ENCODE measurements at regions not wholly inside any gene's neighbourhood (a gene's known extent, or its start where the extent isn't known, plus 50 kb on each side); places are given as distances from the start of the nearest gene placed in this dataset.

GRCh38 chr20:52422574-52423336 lies 231.2 kb upstream of the ZFP64 start:
- TF ChIP-seq CTCF (IDR thresholded peaks at IDR 0.05; ENCODE audit: low read depth, low read length, missing control alignments), result no peak
- no peak for DNase-seq

GRCh38 chr20:52420805-52421204 lies 229.2 kb upstream of the ZFP64 start:
- Histone ChIP-seq H3K27ac (no peak overlapping the region), H3K4me3 (ENCODE audit: low read depth, low read length) (no peak overlapping the region), H3K27me3 (replicated peaks) (no peaks in the 10 kb centered on the region), H3K36me3 (replicated peaks) (no peaks in the 10 kb centered on the region)
- no peak for DNase-seq
- in situ Hi-C loops (cut with HindIII; ENCODE audit: low pct_ligation_motif_present, low sequenced_read_pairs), result no loop called here
- no peak for TF ChIP-seq CTCF (IDR thresholded peaks at IDR 0.05; ENCODE audit: low read depth, low read length, missing control alignments)

More at GRCh38 chr20:52422574-52423336, 231.2 kb upstream of the ZFP64 start:
- H3K27me3 ChIP-seq (replicated peaks), result no peaks in the 10 kb centered on the region
- in situ Hi-C loops (cut with HindIII; ENCODE audit: low pct_ligation_motif_present, low sequenced_read_pairs), result no loop called here
- H3K36me3 ChIP-seq (replicated peaks), result no peaks in the 10 kb centered on the region
- H3K4me3 ChIP-seq (ENCODE audit: low read depth, low read length), result no peak overlapping the region
- no peak overlapping the region for H3K27ac ChIP-seq

- in situ Hi-C loops (cut with HindIII; ENCODE audit: low pct_ligation_motif_present, low sequenced_read_pairs), result no loop called here
- DNase-seq, result no peak
- no peak for TF ChIP-seq CTCF (IDR thresholded peaks at IDR 0.05; ENCODE audit: low read depth, low read length, missing control alignments)
- no peak overlapping the region for H3K4me3 ChIP-seq (ENCODE audit: low read depth, low read length)
- no peaks in the 10 kb centered on the region for H3K27me3 ChIP-seq (replicated peaks)
- no peaks in the 10 kb centered on the region for H3K36me3 ChIP-seq (replicated peaks)
- no peak overlapping the region for H3K27ac ChIP-seq
Observed at GRCh38 chr20:52419205-52419604, 227.6 kb upstream of the ZFP64 start.

GRCh38 chr20:52416953-52417352 lies 225.4 kb upstream of the ZFP64 start:
- TF ChIP-seq CTCF (IDR thresholded peaks at IDR 0.05; ENCODE audit: low read depth, low read length, missing control alignments), result no peak
- H3K27ac ChIP-seq, result no peak overlapping the region
- H3K27me3 ChIP-seq (replicated peaks), result no peaks in the 10 kb centered on the region
- in situ Hi-C loops (cut with HindIII; ENCODE audit: low pct_ligation_motif_present, low sequenced_read_pairs), result no loop called here
- H3K4me3 ChIP-seq (ENCODE audit: low read depth, low read length), result no peak overlapping the region
- H3K36me3 ChIP-seq (replicated peaks), result no peaks in the 10 kb centered on the region
- DNase-seq, result no peak

GRCh38 chr20:52411611-52412010 lies 220.0 kb upstream of the ZFP64 start:
- H3K4me3 ChIP-seq (ENCODE audit: low read depth, low read length), result no peak overlapping the region
- DNase-seq, result no peak
- in situ Hi-C loops (cut with HindIII; ENCODE audit: low pct_ligation_motif_present, low sequenced_read_pairs), result no loop called here
- H3K27me3 ChIP-seq (replicated peaks), result no peaks in the 10 kb centered on the region
- no peak for TF ChIP-seq CTCF (IDR thresholded peaks at IDR 0.05; ENCODE audit: low read depth, low read length, missing control alignments)
- H3K27ac ChIP-seq, result no peak overlapping the region
- H3K36me3 ChIP-seq (replicated peaks), result no peaks in the 10 kb centered on the region

Measured in brain microvascular endothelial cell (primary cell).